HCT116 (cell line): ENCODE measurements at regions not wholly inside any gene's neighbourhood (a gene's known extent, or its start where the extent isn't known, plus 50 kb on each side); places are given as distances from the start of the nearest gene placed in this dataset.

Source experiments
- ATAC-seq: fragments of 200-7000 bp; cut with Tn5 transposase; 2 replicates; pipeline ENCODE4 v1.9.1; 2020; ENCODE audit warnings: mild to moderate bottlenecking, moderate library complexity
- BruUV-seq: library from RNA; stranded (reverse); fragments of 400-500 nt; replicated peaks from 2 replicates; lab custom pipeline; 2021; lab: Mats Ljungman, UMichigan
- CTCF ChIA-PET: fragments of 300-600 bp; sonication (Branson Sonifier 250); formaldehyde crosslinking; loops from one replicate; lab custom pipeline; 2021; ENCODE audit warnings: antibody characterized with exemption; lab: Charles Lee
- POLR2A ChIA-PET: fragments of 300-600, 350-600 bp; sonication (Branson Sonifier 250); formaldehyde crosslinking; loops from one replicate; lab custom pipeline; 2021; ENCODE audit warnings: antibody characterized with exemption; lab: Charles Lee
- RAD21 ChIA-PET, 2 experiments: fragments of 300-600 bp; sonication (Branson Sonifier 250); formaldehyde crosslinking; loops; one replicate each; lab custom pipeline; 2023; ENCODE audit warnings: low total read pairs in 2 of 2; ENCODE audit not compliant: uncharacterized antibody in 2 of 2, unreplicated experiment in 2 of 2, low non-redundant PET in 1 of 2; lab: Charles Lee
- DNase-seq: peaks from one replicate; pipeline ENCODE4 v3.0.0-alpha.2; 2010; ENCODE audit warnings: low read depth, low spot score
- H2AFZ ChIP-seq: fragments of 200-600 bp; shearing (Covaris generic), sonication (generic); 2 replicates; pipeline ENCODE4 v1.6.1; 2017; ENCODE audit warnings: low read depth, mixed run types, mixed read lengths, antibody characterized with exemption, low read length; ENCODE audit not compliant: poor library complexity, severe bottlenecking
- H3K27ac ChIP-seq: 2 replicates; pipeline ENCODE4 v1.5.1; 2012; ENCODE audit warnings: low read depth, low read length
- H3K27me3 ChIP-seq: fragments of 200-600 bp; sonication (generic); 2 replicates; pipeline ENCODE4 v1.6.1; 2016; ENCODE audit warnings: mixed run types, low read length, mixed read lengths; ENCODE audit not compliant: insufficient read depth
- H3K36me3 ChIP-seq, 2 experiments: fragments of 200-500 bp in 1 of 2; fragments of 200-600 bp in 1 of 2; sonication (Bioruptor generic) in 1 of 2; sonication (generic) in 1 of 2; 2 replicates each; pipeline versions ENCODE4 v1.5.1 to v1.6.1; 2014 to 2016; ENCODE audit warnings: low read length in 2 of 2, inconsistent platforms in 1 of 2, mixed read lengths in 1 of 2, mixed run types in 1 of 2; ENCODE audit not compliant: insufficient read depth in 2 of 2, control insufficient read depth in 1 of 2
- H3K4me1 ChIP-seq, 2 experiments: fragments of 200-600 bp in 1 of 2; sonication (generic) in 1 of 2; 2 replicates each; pipeline versions ENCODE4 v1.5.1 to v1.6.1; 2012 to 2017; ENCODE audit warnings: low read length in 2 of 2, inconsistent platforms in 1 of 2, mild to moderate bottlenecking in 1 of 2, mixed read lengths in 1 of 2, mixed run types in 1 of 2, moderate library complexity in 1 of 2; ENCODE audit not compliant: insufficient read depth in 2 of 2, control insufficient read depth in 1 of 2
- H3K4me2 ChIP-seq: fragments of 200-600 bp; sonication (generic); 2 replicates; pipeline ENCODE4 v1.6.1; 2017; ENCODE audit warnings: mixed run types, low read length, mixed read lengths
- H3K4me3 ChIP-seq, 2 experiments: fragments of 200-600 bp in 1 of 2; sonication (generic) in 1 of 2; replicated peaks in 1 of 2; 2 replicates each; pipeline ENCODE4 v1.5.1; 2011 to 2016; ENCODE audit warnings: low read length in 2 of 2, control low read depth in 1 of 2, low read depth in 1 of 2, mild to moderate bottlenecking in 1 of 2, mixed read lengths in 1 of 2, mixed run types in 1 of 2
- H3K79me2 ChIP-seq: fragments of 200-600 bp; sonication (generic); 2 replicates; pipeline ENCODE4 v1.6.1; 2017; ENCODE audit warnings: mild to moderate bottlenecking, mixed run types, low read length, moderate library complexity, mixed read lengths; ENCODE audit not compliant: insufficient read depth
- H3K9ac ChIP-seq: fragments of 200-600 bp; sonication (generic); 2 replicates; pipeline ENCODE4 v1.6.1; 2016; ENCODE audit warnings: low read length, mixed read lengths
- H3K9me2 ChIP-seq: fragments of 200-600 bp; sonication (generic), shearing (Covaris generic); 2 replicates; pipeline ENCODE4 v1.6.1; 2017; ENCODE audit warnings: mixed run types, mild to moderate bottlenecking, moderate library complexity; ENCODE audit not compliant: insufficient read depth
- H3K9me3 ChIP-seq, 2 experiments: fragments of 200-500 bp in 1 of 2; fragments of 200-600 bp in 1 of 2; sonication (Bioruptor generic) in 1 of 2; sonication (generic) in 1 of 2; 2 replicates each; pipeline ENCODE4 v1.6.1; 2014 to 2017; ENCODE audit warnings: low read length in 2 of 2, mixed read lengths in 2 of 2, inconsistent platforms in 1 of 2, low read depth in 1 of 2, mild to moderate bottlenecking in 1 of 2, mixed run types in 1 of 2, moderate library complexity in 1 of 2; ENCODE audit not compliant: control insufficient read depth in 1 of 2, insufficient read depth in 1 of 2
- H4K20me1 ChIP-seq: fragments of 200-600 bp; sonication (generic), shearing (Covaris generic); 2 replicates; pipeline ENCODE4 v1.6.1; 2017; ENCODE audit warnings: mixed run types, mild to moderate bottlenecking, moderate library complexity; ENCODE audit not compliant: insufficient read depth
- CBX3 ChIP-seq: IDR thresholded peaks from 2 replicates; pipeline ENCODE4 v1.6.1; 2012; ENCODE audit warnings: low read depth
- CEBPB ChIP-seq: IDR thresholded peaks from 2 replicates; pipeline ENCODE4 v1.6.1; 2012; ENCODE audit warnings: low read depth
- EGR1 ChIP-seq: IDR thresholded peaks from 2 replicates; pipeline ENCODE4 v1.6.1; 2012; ENCODE audit warnings: low read depth
- EZH2 ChIP-seq: fragments of 200-600 bp; sonication (generic); IDR thresholded peaks from 2 replicates; pipeline ENCODE4 v1.6.1; 2017; ENCODE audit warnings: antibody characterized with exemption, mixed run types
- EZH2phosphoT487 ChIP-seq: fragments of 200-600 bp; IDR thresholded peaks from 2 replicates; pipeline ENCODE4 v1.6.1; 2018; ENCODE audit warnings: antibody characterized with exemption, borderline replicate concordance
- FOSL1 ChIP-seq: IDR thresholded peaks from 2 replicates; pipeline ENCODE4 v1.6.1; 2012; ENCODE audit warnings: low read depth
- JUND ChIP-seq: IDR thresholded peaks from 2 replicates; pipeline ENCODE4 v1.6.1; 2012
- SP1 ChIP-seq: IDR thresholded peaks from 2 replicates; pipeline ENCODE4 v1.6.1; 2012; ENCODE audit warnings: low read depth
- SRF ChIP-seq: IDR thresholded peaks from 2 replicates; pipeline ENCODE4 v1.6.1; 2012; ENCODE audit warnings: low read depth
- TCF7L2 ChIP-seq: IDR thresholded peaks from 2 replicates; pipeline ENCODE4 v1.7.0; 2011; ENCODE audit warnings: borderline replicate concordance, inconsistent platforms; ENCODE audit not compliant: insufficient read depth, insufficient read length; ENCODE audit errors: extremely low read depth
- ZNF274 ChIP-seq: fragments of 200-500 bp; sonication (Bioruptor generic); IDR thresholded peaks from 2 replicates; pipeline ENCODE4 v1.6.1; 2014; ENCODE audit warnings: mild to moderate bottlenecking, low read depth, low read length, inconsistent platforms
- intact Hi-C: fragments of 100-400 bp; cut with micrococcal nuclease; formaldehyde crosslinking; loops from 2 replicates; pipeline ENCODE4 v1.10.0; 2022
- TF ChIP-seq, protein P1 (sequence below): IDR thresholded peaks from 2 replicates; pipeline ENCODE4 v1.6.1; 2012; ENCODE audit warnings: low read depth
- TF ChIP-seq, protein P2 (sequence below): IDR thresholded peaks from 2 replicates; pipeline ENCODE4 v1.6.1; 2011; ENCODE audit warnings: mild to moderate bottlenecking, low read length, moderate library complexity; ENCODE audit not compliant: insufficient replicate concordance; ENCODE audit errors: extremely low read depth
- TF ChIP-seq, protein P3 (sequence below): IDR thresholded peaks from 2 replicates; pipeline ENCODE4 v1.6.1; 2012
- TF ChIP-seq, protein P4 (sequence below): IDR thresholded peaks from 2 replicates; pipeline ENCODE4 v1.6.1; 2012
- TF ChIP-seq, protein P5 (sequence below), 3 experiments: fragments of 200-600 bp in 1 of 3; sonication (generic) in 1 of 3; IDR thresholded peaks in 2 of 3; conservative IDR thresholded peaks in 1 of 3; 2 replicates each; pipeline ENCODE4 v1.5.1; 2012 to 2017; ENCODE audit warnings: low read depth in 2 of 3, low read length in 2 of 3, antibody characterized with exemption in 1 of 3, borderline replicate concordance in 1 of 3, control low read depth in 1 of 3, mild to moderate bottlenecking in 1 of 3, mixed read lengths in 1 of 3, mixed run types in 1 of 3, moderate library complexity in 1 of 3; ENCODE audit not compliant: insufficient read depth in 1 of 3

DNA sequence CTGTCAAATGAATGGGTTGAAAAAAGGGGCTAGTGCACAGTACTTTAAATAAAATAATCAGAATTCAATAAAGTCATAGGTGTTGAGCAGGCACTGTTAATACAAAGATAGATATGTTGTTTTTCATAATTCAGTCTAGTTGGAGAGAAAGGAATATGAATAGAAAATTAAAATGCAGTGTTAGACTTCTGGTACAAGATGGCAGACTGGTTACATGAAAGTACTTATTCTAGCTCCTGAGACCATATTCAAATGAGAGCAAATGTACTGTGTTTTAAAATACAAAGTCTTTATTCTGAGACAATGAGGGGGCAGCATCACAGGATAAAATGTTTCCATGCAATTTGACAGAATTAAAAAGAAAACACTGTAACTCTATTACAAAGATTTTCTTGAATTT, 542.1 kb downstream of the COL11A1 start:
- intact Hi-C loops, result no loop called here
- ChIA-PET RAD21 (no interaction called here), POLR2A (no interaction called here), CTCF (no interaction called here)
- DNase-seq (no peak), ATAC-seq (no peak)
- no peaks in the 10 kb centered on the region for H3K27me3 ChIP-seq
- TF ChIP-seq CEBPB, result no peak
- TF ChIP-seq SP1, result no peak
- TF ChIP-seq, protein P1, sequence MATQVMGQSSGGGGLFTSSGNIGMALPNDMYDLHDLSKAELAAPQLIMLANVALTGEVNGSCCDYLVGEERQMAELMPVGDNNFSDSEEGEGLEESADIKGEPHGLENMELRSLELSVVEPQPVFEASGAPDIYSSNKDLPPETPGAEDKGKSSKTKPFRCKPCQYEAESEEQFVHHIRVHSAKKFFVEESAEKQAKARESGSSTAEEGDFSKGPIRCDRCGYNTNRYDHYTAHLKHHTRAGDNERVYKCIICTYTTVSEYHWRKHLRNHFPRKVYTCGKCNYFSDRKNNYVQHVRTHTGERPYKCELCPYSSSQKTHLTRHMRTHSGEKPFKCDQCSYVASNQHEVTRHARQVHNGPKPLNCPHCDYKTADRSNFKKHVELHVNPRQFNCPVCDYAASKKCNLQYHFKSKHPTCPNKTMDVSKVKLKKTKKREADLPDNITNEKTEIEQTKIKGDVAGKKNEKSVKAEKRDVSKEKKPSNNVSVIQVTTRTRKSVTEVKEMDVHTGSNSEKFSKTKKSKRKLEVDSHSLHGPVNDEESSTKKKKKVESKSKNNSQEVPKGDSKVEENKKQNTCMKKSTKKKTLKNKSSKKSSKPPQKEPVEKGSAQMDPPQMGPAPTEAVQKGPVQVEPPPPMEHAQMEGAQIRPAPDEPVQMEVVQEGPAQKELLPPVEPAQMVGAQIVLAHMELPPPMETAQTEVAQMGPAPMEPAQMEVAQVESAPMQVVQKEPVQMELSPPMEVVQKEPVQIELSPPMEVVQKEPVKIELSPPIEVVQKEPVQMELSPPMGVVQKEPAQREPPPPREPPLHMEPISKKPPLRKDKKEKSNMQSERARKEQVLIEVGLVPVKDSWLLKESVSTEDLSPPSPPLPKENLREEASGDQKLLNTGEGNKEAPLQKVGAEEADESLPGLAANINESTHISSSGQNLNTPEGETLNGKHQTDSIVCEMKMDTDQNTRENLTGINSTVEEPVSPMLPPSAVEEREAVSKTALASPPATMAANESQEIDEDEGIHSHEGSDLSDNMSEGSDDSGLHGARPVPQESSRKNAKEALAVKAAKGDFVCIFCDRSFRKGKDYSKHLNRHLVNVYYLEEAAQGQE, result no peak
- no peak for TF ChIP-seq JUND
- TF ChIP-seq, protein P2, sequence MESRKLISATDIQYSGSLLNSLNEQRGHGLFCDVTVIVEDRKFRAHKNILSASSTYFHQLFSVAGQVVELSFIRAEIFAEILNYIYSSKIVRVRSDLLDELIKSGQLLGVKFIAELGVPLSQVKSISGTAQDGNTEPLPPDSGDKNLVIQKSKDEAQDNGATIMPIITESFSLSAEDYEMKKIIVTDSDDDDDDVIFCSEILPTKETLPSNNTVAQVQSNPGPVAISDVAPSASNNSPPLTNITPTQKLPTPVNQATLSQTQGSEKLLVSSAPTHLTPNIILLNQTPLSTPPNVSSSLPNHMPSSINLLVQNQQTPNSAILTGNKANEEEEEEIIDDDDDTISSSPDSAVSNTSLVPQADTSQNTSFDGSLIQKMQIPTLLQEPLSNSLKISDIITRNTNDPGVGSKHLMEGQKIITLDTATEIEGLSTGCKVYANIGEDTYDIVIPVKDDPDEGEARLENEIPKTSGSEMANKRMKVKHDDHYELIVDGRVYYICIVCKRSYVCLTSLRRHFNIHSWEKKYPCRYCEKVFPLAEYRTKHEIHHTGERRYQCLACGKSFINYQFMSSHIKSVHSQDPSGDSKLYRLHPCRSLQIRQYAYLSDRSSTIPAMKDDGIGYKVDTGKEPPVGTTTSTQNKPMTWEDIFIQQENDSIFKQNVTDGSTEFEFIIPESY, result no peak
- no peak for TF ChIP-seq EZH2
- TF ChIP-seq SRF, result no peak
- TF ChIP-seq EGR1, result no peak
- no peak for TF ChIP-seq FOSL1
- no peak for TF ChIP-seq CBX3
- TF ChIP-seq, protein P3, sequence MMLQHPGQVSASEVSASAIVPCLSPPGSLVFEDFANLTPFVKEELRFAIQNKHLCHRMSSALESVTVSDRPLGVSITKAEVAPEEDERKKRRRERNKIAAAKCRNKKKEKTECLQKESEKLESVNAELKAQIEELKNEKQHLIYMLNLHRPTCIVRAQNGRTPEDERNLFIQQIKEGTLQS, result no peak
- TF ChIP-seq EZH2phosphoT487, result no peak
- TF ChIP-seq, protein P4, sequence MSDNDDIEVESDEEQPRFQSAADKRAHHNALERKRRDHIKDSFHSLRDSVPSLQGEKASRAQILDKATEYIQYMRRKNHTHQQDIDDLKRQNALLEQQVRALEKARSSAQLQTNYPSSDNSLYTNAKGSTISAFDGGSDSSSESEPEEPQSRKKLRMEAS, result no peak
- TF ChIP-seq, protein P5, sequence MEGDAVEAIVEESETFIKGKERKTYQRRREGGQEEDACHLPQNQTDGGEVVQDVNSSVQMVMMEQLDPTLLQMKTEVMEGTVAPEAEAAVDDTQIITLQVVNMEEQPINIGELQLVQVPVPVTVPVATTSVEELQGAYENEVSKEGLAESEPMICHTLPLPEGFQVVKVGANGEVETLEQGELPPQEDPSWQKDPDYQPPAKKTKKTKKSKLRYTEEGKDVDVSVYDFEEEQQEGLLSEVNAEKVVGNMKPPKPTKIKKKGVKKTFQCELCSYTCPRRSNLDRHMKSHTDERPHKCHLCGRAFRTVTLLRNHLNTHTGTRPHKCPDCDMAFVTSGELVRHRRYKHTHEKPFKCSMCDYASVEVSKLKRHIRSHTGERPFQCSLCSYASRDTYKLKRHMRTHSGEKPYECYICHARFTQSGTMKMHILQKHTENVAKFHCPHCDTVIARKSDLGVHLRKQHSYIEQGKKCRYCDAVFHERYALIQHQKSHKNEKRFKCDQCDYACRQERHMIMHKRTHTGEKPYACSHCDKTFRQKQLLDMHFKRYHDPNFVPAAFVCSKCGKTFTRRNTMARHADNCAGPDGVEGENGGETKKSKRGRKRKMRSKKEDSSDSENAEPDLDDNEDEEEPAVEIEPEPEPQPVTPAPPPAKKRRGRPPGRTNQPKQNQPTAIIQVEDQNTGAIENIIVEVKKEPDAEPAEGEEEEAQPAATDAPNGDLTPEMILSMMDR (IDR thresholded peaks at IDR 0.05 in 2 of 3, conservative IDR thresholded peaks at IDR 0.05 in 1 of 3; ENCODE audit: borderline replicate concordance in 1 of 3, insufficient read depth in 1 of 3, low read depth in 2 of 3, low read length in 2 of 3), result no peak
- TF ChIP-seq ZNF274, result no peak
- no peak for TF ChIP-seq TCF7L2
- H3K27ac ChIP-seq, result no peak overlapping the region
- H4K20me1 ChIP-seq, result no peaks in the 10 kb centered on the region
- no peaks in the 10 kb centered on the region for H3K9me2 ChIP-seq
- no peaks in the 10 kb centered on the region for H3K36me3 ChIP-seq
- BruUV-seq, result no TSS peak
- H3K9me3 ChIP-seq, result no peaks in the 10 kb centered on the region
- H2AFZ ChIP-seq, result no peak overlapping the region
- H3K4me2 ChIP-seq, result no peak overlapping the region
- H3K79me2 ChIP-seq, result no peaks in the 10 kb centered on the region
- H3K9ac ChIP-seq, result no peak overlapping the region
- no peak overlapping the region for H3K4me3 ChIP-seq
- no peaks in the 10 kb centered on the region for H3K4me1 ChIP-seq
